Muscle layer of duodenum (tissue), 2 donors: ENCODE measurements at regions not wholly inside any gene's neighbourhood (a gene's known extent, or its start where the extent isn't known, plus 50 kb on each side); places are given as distances from the start of the nearest gene placed in this dataset.

Experiments
- H3K27ac ChIP-seq: one replicate; pipeline ENCODE4 v1.7.0; 2013; ENCODE audit warnings: mild to moderate bottlenecking, low read length
- H3K27me3 ChIP-seq: one replicate; pipeline ENCODE4 v1.7.0; 2013; ENCODE audit warnings: low read depth, mild to moderate bottlenecking, control low read depth, low read length
- H3K36me3 ChIP-seq, 2 donors: one replicate each; pipeline ENCODE4 v1.7.0; 2013; ENCODE audit warnings: low read length in 2 of 2, control low read depth in 1 of 2, mild to moderate bottlenecking in 1 of 2; ENCODE audit not compliant: insufficient read depth in 2 of 2, control insufficient read depth in 1 of 2
- H3K4me1 ChIP-seq, 2 donors: one replicate each; pipeline ENCODE4 v1.7.0; 2013; ENCODE audit warnings: low read length in 2 of 2, mild to moderate bottlenecking in 2 of 2, control low read depth in 1 of 2, moderate library complexity in 1 of 2; ENCODE audit not compliant: insufficient read depth in 2 of 2, control insufficient read depth in 1 of 2
- H3K4me3 ChIP-seq, 2 donors: one replicate each; pipeline ENCODE4 v1.7.0; 2013; ENCODE audit warnings: low read length in 2 of 2, low read depth in 1 of 2, mild to moderate bottlenecking in 1 of 2
- H3K9me3 ChIP-seq, 2 donors: one replicate each; pipeline ENCODE4 v1.7.0; 2013; ENCODE audit warnings: low read length in 2 of 2, control low read depth in 1 of 2, mild to moderate bottlenecking in 1 of 2; ENCODE audit not compliant: control insufficient read depth in 1 of 2
- donor health status: healthy.

DNA sequence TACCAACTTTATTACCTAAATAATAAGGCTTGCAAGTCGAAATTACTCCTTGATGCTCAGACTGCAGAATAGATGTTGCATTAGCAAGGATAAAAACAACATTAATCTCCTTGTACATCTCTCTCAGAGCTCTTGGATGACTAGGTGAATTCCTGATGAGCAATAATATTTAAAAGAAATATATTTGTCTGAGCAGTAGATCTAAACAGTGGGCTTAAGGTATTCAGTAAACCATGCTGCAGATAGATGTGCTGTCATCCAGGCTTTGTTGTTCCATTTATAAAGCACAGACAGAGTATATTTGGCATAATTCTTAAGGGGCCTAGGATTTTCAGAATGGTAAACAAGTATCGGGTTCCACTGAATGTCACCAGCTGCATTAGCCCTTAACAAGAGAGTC is 257.1 kb downstream of the TUSC7 start:
- H3K4me1 ChIP-seq, result no peaks in the 10 kb centered on the region

DNA sequence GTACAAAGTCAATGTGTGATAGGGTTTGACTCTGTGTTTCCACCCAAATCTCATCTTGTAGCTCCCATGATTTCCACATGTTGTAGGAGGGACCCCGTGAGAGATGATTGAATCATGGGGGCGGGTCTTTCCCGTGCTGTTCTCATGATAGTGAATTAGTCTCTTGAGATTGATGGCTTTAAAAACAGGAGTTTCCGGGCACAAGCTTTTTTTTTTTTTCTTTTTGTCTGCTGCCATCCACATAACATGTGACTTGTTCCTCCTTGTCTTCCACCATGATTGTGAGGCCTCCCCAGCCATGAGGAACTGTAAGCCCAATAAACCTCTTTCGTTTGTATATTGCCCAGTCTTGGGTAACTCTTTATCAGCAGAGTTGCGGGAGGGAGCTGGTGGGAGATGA is 259.6 kb downstream of the TUSC7 start:
- Histone ChIP-seq H3K27ac (no peak overlapping the region), H3K4me1 (no peaks in the 10 kb centered on the region), H3K27me3 (no peaks in the 10 kb centered on the region), H3K36me3 (no peaks in the 10 kb centered on the region), H3K9me3 (no peaks in the 10 kb centered on the region), H3K4me3 (no peak overlapping the region)

More for the DNA sequence above, 257.1 kb downstream of the TUSC7 start:
- H3K4me3 ChIP-seq, result no peak overlapping the region
- no peak overlapping the region for H3K27ac ChIP-seq
- H3K9me3 ChIP-seq, result no peaks in the 10 kb centered on the region
- H3K27me3 ChIP-seq, result no peaks in the 10 kb centered on the region
- H3K36me3 ChIP-seq, result no peaks in the 10 kb centered on the region

DNA sequence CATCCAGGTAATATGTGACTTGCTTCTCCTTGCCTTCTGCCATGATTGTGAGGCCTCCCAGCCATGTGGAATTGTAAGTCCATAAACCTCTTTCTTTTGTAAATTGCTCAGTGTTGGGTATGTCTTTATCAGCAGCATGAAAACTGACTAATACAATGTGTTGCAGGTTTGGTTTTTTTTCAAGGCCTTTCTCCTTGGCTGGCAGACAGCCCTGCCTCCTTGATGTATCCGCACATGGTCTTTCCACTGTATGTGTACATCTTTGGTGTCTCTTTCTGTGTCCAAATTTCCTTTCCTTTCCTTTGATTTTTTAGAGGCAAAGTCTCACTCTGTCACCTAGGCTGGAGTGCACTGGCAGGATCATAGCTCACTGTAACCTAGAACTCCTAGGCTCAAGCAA is 260.1 kb downstream of the TUSC7 start:
- Histone ChIP-seq H3K4me3 (no peak overlapping the region), H3K4me1 (no peaks in the 10 kb centered on the region), H3K27ac (no peak overlapping the region), H3K36me3 (no peaks in the 10 kb centered on the region), H3K9me3 (no peaks in the 10 kb centered on the region), H3K27me3 (no peaks in the 10 kb centered on the region)

DNA sequence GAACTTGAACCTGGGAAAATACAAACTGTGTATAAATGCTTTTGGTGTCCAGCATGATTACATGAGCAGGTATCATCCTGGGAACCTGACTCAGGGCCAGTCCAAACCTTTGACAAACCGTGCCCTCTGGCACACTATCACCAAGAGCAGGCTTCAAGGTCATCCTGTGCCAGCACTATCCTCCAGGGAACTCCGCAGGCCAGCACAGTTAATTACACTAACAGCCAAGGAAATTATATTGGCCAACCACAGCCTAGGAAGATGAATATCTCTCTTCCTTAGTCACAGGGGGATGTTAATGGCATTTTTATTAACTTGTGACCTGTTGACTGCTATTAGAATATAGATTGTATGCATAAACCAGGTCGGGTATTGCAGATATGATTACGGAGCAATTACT is 262.0 kb downstream of the TUSC7 start:
- Histone ChIP-seq H3K4me3 (no peak overlapping the region), H3K9me3 (no peaks in the 10 kb centered on the region), H3K36me3 (no peaks in the 10 kb centered on the region), H3K27me3 (no peaks in the 10 kb centered on the region), H3K27ac (no peak overlapping the region), H3K4me1 (no peaks in the 10 kb centered on the region)

DNA sequence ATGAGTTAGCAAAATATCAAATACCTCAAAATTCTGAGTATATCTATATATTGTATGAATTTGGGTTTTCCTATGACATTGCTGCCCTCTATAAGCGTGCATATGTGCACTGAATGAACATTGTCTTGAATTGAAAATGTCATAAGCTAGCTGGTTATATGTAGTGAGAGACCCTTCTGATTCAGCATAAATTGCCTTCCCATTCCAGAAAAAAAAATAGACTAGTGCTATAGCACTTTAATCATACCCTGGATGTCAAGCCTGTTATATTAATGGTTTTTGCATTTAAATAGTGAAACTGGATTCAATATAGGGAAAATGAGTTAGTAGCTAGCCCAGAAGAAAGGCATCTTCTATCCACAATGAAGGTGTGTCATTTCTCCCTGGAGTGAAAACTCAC is 265.1 kb downstream of the TUSC7 start:
- H3K4me1 ChIP-seq, result no peaks in the 10 kb centered on the region
- H3K27me3 ChIP-seq, result no peaks in the 10 kb centered on the region
- H3K27ac ChIP-seq, result no peak overlapping the region
- no peaks in the 10 kb centered on the region for H3K36me3 ChIP-seq
- H3K4me3 ChIP-seq, result no peak overlapping the region
- no peaks in the 10 kb centered on the region for H3K9me3 ChIP-seq

DNA sequence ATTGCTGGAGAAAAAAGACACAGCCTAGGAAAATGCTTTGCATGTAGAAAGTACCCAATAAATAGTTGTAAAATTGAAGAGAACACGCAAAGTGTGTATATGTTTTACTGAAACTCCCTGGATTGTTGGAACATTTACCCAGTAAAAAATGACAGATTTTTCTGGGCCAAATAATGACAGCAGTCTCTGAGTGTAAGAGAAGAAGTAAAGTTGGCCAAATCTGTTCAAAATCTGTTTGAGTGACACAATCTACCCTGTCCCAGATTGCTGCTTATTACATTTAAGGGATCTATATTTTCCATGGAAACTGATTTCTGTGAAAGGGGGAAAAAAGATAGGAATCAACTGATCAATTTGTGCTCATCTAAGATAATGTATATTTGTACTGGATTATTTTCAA is 267.9 kb downstream of the TUSC7 start:
- Histone ChIP-seq H3K36me3 (no peaks in the 10 kb centered on the region), H3K4me3 (no peak overlapping the region), H3K9me3 (no peaks in the 10 kb centered on the region), H3K27ac (no peak overlapping the region), H3K4me1 (no peaks in the 10 kb centered on the region), H3K27me3 (no peaks in the 10 kb centered on the region)

DNA sequence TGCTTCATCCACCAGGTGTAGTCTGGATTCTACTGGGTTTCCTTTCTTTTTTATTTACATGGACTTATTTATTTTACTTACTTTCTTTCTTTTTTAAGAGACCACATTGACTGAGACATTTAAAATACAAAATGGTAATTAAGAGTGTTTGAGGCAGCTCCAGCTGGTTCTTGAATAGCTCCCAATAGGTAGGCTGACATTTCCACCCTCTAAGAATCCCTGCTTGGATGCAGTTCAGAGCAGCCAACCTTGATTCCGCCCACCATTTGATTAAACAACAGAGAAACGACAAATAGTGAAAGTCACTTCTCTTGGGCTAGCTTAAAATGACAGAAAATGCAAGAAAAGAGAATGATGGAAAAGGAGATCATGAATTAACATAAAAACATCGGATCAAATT is 270.5 kb downstream of the TUSC7 start:
- Histone ChIP-seq H3K36me3 (no peaks in the 10 kb centered on the region), H3K4me3 (no peak overlapping the region), H3K4me1 (no peaks in the 10 kb centered on the region), H3K27me3 (no peaks in the 10 kb centered on the region), H3K9me3 (no peaks in the 10 kb centered on the region), H3K27ac (no peak overlapping the region)

DNA sequence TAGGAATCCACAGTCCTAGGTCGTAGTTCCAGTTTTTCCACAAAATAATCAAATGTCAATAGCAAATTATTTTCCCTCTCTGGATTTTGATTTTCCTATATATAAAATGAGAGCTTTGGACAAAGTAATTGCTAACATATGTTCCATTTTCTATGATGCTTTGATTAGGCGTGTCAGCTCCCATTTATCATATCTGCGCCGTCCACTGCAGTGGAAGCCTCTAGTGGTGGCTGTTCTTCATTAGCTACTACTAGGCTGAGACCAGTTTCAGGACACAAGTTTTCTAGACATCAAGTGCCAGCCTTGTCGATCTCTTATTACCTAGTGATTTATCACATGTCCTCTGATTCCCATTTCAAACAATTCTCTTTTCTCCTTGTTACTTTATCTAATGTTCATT is 271.5 kb downstream of the TUSC7 start:
- Histone ChIP-seq H3K4me1 (no peaks in the 10 kb centered on the region), H3K27me3 (no peaks in the 10 kb centered on the region), H3K27ac (no peak overlapping the region), H3K4me3 (no peak overlapping the region), H3K36me3 (no peaks in the 10 kb centered on the region), H3K9me3 (no peaks in the 10 kb centered on the region)

DNA sequence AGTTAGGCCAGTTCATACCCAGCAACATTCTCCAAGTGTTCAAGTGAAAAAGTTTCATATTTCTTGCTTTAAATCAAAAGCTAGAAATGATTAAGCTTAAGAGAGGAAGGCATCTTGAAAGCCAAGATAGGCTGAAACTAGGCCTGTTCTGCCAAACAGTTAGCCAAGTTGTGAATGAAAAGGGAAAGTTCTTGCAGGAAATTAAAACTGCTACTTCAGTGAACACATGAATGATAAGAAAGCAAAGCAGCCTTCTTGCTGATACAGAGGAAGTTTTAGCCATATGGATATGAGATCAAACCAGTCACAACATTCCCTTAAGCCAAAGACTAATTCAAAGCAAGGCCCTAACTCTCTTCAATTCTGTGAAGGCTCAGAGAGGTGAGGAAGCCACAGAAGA is 274.7 kb downstream of the TUSC7 start:
- no peak overlapping the region for H3K4me3 ChIP-seq
- no peaks in the 10 kb centered on the region for H3K27me3 ChIP-seq
- H3K27ac ChIP-seq, result no peak overlapping the region
- no peaks in the 10 kb centered on the region for H3K36me3 ChIP-seq
- H3K9me3 ChIP-seq, result no peaks in the 10 kb centered on the region
- H3K4me1 ChIP-seq, result no peaks in the 10 kb centered on the region

DNA sequence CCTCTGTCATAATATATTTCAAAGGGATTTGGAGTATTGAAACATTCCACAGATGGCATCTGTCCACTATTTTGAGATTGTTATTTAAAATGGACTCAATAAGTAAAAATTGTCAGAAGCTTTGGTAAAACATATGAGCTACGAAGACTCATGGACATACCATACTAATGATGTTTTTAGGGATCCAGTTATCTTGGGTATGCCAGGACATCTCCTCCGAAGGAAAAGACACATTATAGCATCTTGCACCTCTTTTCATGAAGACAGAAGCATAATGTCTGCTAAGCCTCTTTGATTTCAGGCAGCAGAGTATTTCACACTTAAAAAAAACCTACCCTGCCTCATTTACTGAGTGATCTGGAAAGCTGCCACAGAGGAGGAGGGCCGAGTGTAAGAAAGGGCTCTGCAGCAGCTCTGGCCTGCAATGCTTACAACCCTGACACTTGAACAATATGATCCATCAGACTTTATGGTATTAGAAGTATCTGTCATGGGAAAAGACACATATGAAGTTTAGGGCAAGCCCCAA is 284.8 kb downstream of the TUSC7 start:
- Histone ChIP-seq H3K36me3 (no peaks in the 10 kb centered on the region), H3K4me3 (no peak overlapping the region), H3K4me1 (no peaks in the 10 kb centered on the region), H3K27ac (no peak overlapping the region), H3K9me3 (no peaks in the 10 kb centered on the region), H3K27me3 (no peaks in the 10 kb centered on the region)

DNA sequence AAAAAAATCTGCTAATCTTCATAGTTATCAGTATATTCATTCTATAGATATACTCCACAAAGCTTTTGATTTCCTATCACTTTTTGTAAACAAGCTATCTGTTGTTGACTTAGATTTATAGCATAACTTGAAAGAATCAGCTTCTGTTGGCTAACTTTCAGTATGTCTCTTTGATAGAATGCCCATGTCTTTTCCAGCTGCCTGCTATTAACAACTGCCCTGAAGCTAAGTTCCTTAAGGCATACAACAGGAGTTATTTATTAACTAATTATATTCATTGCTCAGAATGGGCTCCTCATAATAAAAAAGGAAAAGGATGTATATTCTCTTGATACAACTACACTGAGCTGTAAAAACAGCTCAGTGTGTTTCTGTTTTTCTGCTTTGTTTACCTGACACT is 293.9 kb downstream of the TUSC7 start:
- H3K9me3 ChIP-seq, result no peaks in the 10 kb centered on the region
- H3K36me3 ChIP-seq, result no peaks in the 10 kb centered on the region
- H3K27ac ChIP-seq, result no peak overlapping the region
- H3K27me3 ChIP-seq, result no peaks in the 10 kb centered on the region
- peaks cover 0 to 2% of the 10 kb centered on the region in 2 donors for H3K4me1 ChIP-seq
- H3K4me3 ChIP-seq, result no peak overlapping the region

DNA sequence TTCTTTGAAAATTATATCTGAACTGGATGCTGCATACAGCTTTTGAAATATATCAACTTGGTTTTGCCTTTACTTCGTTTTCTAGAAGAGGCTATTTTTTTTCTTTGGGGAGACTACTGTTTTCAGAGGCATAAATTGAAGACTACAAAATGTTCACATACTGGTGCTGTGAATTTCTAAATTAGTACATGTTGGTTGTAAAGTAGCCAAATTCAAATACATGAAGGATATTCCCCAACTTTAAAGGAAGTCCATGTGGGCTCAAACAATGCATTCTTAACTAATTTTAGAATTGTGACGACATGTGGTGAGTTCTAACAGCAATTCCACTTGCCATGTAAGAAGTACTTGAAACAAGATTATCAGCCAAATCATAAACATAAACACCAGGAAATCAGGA is 295.7 kb downstream of the TUSC7 start:
- H3K27me3 ChIP-seq, result no peaks in the 10 kb centered on the region
- no peaks in the 10 kb centered on the region for H3K36me3 ChIP-seq
- H3K4me3 ChIP-seq, result no peak overlapping the region
- no peaks in the 10 kb centered on the region for H3K9me3 ChIP-seq
- no peak overlapping the region for H3K27ac ChIP-seq
- H3K4me1 ChIP-seq, result peaks cover 0 to 2% of the 10 kb centered on the region in 2 donors
